GM18951 (cell line): ENCODE measurements at regions not wholly inside any gene's neighbourhood (a gene's known extent, or its start where the extent isn't known, plus 50 kb on each side); places are given as distances from the start of the nearest gene placed in this dataset.
"Not testable (repeated sequence)": the region's sequence is repeated elsewhere in the genome, so short reads cannot be mapped to it uniquely, and the experiment has no call there.

Experiments used
- POLR2A ChIP-seq: IDR thresholded peaks from 4 replicates; pipeline ENCODE4 v1.6.1; 2011; ENCODE audit warnings: mild to moderate bottlenecking; ENCODE audit not compliant: insufficient read length, insufficient read depth; ENCODE audit errors: extremely low read depth
- in situ Hi-C: fragments of 300-500 bp; cut with MboI; formaldehyde crosslinking; loops from one replicate; pipeline ENCODE4 v1.12.0; 2022; ENCODE audit warnings: low sequenced_read_pairs, mixed read lengths, inconsistent platforms; ENCODE audit not compliant: unreplicated experiment

DNA sequence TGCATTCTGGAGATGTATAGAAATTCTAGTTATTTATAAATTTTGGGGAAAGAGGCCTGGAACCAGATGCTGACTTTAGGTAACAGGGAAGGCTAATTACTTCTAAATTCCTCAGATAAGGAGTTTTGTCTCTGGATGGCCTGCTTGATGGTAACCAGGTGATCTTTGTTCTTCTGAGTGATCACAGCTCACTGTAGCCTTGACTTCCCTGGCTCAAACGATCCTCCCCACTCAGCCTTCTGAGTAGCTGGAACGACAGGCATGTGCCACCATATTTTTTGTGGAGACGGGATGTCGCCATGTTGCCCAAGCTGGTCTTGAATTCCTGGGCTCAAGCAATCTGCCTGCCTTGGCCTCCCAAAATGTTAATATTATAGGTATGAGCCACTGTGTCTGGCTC lies 54.4 kb upstream of the MSH6 start:
- TF ChIP-seq POLR2A: no peak
- in situ Hi-C loops: no loop called here

DNA sequence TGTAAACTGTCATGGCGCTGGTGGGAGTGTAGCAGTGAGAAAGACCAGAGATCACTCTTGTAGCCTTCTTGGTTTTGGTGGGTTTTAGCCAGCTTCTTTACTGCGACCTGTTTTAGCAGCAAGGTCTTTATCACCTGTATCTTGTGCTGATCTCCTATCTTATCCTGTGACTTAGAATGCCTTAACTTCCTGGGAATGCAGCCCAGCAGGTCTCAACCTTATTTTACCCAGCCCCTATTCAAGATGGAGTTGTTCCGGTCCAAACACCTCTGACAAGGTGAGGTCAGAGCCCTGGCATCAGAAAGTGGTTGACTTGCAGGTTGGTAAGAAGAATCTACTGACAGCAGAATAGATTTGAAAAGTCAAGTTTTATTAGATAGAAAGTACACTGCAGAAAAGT lies 55.0 kb upstream of the MSH6 start:
- in situ Hi-C loops: no loop called here
- TF ChIP-seq POLR2A: no peak

DNA sequence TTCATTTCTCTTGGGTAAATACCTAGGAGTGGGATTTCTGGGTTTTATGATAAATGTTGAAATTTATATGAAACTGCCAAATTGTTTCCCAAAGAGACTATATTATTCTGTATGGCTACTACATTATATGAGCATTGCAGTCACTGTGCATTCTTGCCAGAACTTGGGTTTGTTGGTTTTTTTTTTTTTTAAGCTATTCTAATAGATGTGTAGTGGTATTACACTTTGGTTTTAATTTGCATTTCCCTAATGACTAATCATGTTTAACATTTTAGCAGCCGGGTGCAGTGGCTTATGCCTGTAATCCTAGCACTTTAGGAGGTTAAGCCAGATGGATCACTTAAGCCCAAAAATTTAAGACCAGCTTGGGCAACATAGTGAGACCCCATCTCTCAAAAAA lies 56.0 kb upstream of the MSH6 start:
- in situ Hi-C loops: not testable (repeated sequence)

GRCh38 chr2:47725808-47726207 lies 57.1 kb upstream of the MSH6 start:
- in situ Hi-C loops: no loop called here
- TF ChIP-seq POLR2A: no peak

DNA sequence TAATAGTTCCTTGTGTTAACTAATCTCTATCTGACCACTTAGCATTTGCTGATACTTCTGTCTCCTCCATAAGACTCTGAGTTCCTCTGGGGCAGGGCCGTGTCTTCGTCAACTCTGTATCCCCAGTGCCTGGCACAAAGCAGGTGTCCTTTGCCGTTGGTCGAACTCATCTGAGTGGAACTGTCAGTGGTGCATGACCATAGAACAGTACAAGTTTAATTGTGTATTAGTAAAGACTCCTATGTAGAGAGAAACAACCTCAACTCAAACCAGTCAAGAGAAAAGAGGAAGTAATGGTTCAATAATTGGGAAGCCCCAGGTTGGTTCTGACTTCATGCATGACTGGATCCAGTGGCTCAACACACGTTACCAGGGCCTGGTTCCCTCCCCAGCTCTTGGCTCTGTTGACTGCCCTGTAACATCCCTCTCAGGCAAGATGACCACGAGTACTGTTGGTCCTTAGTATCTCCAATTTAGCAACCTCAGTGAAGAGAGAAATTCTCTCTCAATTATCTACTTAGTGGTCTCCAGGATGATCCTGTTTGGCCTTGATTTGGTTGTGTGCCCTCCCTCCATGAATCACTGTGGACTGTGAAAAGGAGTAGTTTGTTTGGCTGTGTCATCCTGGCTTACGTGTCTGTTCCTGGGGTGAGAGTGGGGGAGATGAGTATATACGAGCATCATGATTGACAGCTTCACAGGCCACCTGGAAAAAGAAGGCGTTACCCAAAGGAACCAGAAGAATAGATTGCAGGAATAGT lies 58.5 kb upstream of the MSH6 start:
- in situ Hi-C loops: no loop called here
- TF ChIP-seq POLR2A: no peak

GRCh38 chr2:47721296-47721695 lies 61.6 kb upstream of the MSH6 start:
- in situ Hi-C loops: no loop called here
- TF ChIP-seq POLR2A: no peak

GRCh38 chr2:47720559-47720958 lies 62.4 kb upstream of the MSH6 start:
- no peak for TF ChIP-seq POLR2A
- in situ Hi-C loops: no loop called here

- TF ChIP-seq POLR2A: no peak
- in situ Hi-C loops: no loop called here
Observed at GRCh38 chr2:47720036-47720435, 62.9 kb upstream of the MSH6 start.

GRCh38 chr2:47719099-47719498 lies 63.8 kb upstream of the MSH6 start:
- no peak for TF ChIP-seq POLR2A
- in situ Hi-C loops: no loop called here

GRCh38 chr2:47716307-47716706 lies 66.6 kb upstream of the MSH6 start:
- in situ Hi-C loops: not testable (repeated sequence)

DNA sequence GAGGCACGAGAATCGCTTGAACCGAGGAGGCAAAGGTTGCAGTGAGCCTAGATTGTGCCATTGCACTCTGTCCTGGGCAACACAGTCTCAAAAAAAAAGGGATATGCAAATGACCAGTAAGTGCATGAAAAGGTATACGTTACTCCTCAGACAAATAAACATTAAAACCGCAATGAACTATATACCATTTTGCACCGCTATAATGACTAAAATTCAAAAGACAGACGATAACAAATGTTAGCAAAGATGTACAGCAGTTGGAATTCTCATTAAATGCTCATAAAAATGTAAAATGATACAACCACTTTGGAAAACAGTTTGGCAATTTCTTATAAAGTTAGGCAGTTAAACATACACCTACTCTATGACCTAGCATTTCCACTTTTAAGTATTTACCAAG lies 67.4 kb upstream of the MSH6 start:
- in situ Hi-C loops: no loop called here
- no peak for TF ChIP-seq POLR2A

GRCh38 chr2:47708801-47709499 lies 74.0 kb upstream of the MSH6 start:
- in situ Hi-C loops: no loop called here
- no peak for TF ChIP-seq POLR2A

DNA sequence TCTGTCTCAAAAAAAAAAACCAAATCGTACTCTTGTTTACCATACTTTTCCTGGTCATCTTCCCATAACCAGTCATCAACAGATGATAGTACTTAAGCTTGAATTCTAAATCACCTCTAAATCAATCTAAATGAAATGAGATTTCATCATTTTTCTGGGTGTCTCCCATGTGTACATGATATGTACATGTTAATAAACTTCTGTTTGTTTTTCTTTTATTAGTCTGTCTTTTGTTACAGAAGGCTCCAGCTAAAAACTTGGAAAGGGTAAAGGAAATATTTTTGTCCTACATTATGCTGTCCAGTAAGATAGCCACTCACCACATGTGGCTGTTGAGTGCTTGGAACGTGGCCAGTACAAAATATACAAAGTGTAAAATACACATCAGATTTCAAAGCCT lies 78.7 kb upstream of the MSH6 start:
- TF ChIP-seq POLR2A: no peak
- in situ Hi-C loops: no loop called here

DNA sequence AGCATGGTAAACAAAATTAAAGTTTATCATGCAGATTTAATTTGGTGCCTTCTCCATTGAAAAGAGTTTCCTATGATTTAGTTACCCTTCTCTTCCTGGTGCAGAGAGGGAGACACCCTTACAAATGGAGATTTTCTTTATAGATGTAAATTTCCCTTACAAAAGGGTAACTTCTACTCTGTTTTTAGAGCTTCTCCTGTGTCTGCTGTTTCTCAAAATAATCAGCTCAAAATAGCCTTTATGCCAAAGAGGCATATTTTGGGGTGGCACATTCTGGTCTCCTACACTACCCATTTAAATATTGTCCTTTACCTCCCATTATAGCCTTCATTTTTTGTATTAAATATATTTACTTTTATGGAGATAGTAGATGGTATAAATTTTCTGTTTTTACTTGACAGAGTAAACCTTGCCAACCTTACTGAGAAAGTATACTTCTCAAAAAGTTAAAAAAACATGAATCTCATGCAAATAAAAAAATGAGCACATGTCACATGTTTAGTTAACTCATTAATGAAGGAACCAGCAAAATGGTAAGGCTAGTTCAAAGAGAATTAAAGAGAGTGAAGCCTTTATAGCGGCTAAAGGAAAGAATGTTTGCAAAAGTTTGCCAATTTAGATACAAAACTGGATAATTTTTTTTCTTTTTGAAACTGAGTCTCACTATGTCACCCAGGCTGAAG lies 83.3 kb upstream of the MSH6 start:
- in situ Hi-C loops: no loop called here
- no peak for TF ChIP-seq POLR2A

DNA sequence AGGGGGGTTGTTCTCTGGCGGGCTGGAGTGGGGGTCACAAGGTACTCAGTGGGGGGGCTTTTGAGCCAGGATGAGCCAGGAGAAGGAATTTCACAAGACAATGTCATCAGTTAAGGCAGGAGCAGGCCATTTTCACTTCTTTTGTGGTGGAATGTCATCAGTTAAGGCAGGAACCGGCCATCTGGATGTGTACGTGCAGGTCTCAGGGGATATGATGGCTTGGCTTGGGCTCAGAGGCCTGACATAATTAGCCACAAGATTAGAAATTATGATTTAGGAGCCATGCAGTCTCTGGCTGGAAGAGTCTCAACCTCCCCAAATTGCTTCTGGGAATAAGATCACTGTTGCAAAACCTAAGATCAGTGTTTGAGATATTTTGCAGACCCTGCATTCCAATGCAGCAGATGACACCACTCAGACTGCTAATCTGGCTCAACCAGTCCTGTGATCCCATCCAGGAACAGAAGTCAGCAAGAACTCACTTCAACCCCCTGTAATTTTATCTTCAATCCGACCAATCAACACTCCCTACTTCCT lies 84.4 kb upstream of the MSH6 start:
- in situ Hi-C loops: not testable (repeated sequence)

- in situ Hi-C loops: not testable (repeated sequence)
Observed at GRCh38 chr2:47697681-47698435, 85.1 kb upstream of the MSH6 start.
